K562 (cell line): ENCODE measurements at regions not wholly inside any gene's neighbourhood (a gene's known extent, or its start where the extent isn't known, plus 50 kb on each side); places are given as distances from the start of the nearest gene placed in this dataset.

ENCODE experiments used
- ATAC-seq: fragments of 200-7000 bp; cut with Tn5 transposase; 3 replicates; pipeline ENCODE4 v1.9.1; 2020; ENCODE audit warnings: moderate library complexity
- BruUV-seq: library from RNA; stranded (reverse); fragments of 400-500 nt; replicated peaks from 2 replicates; lab custom pipeline; 2021; lab: Mats Ljungman, UMichigan
- CTCF ChIA-PET: fragments of 300-600 bp; formaldehyde crosslinking; extraction: SDS; loops from one replicate; lab custom pipeline; 2021; ENCODE audit warnings: low intra/inter-chr PET ratio; lab: Yijun Ruan, JAX
- POLR2A ChIA-PET: fragments of 300-600, 350-650 bp; sonication (Branson Sonifier 250); formaldehyde crosslinking; extraction: SDS; loops from one replicate; lab custom pipeline; 2021; ENCODE audit warnings: antibody characterized with exemption, inconsistent platforms; lab: Yijun Ruan, JAX
- DNase-seq, 4 experiments: peaks; one replicate each; pipeline versions ENCODE4 v3.0.0 to v3.0.0-alpha.2; 2011 to 2018; ENCODE audit warnings: low spot score in 3 of 4, mixed read lengths in 3 of 4; ENCODE audit errors: extremely low read depth in 1 of 4
- FAIRE-seq: peaks from 2 replicates; lab custom pipeline; 2011; peaks lifted over from hg19 to GRCh38; lab: Jason Lieb, UNC
- H2AFZ ChIP-seq: 2 replicates; pipeline ENCODE4 v1.6.0; 2011; ENCODE audit warnings: low read depth, low read length, control low read depth, inconsistent platforms
- H3K27ac ChIP-seq: fragments of 200-600 bp; 3 replicates; pipeline ENCODE4 v1.8.0; 2011; ENCODE audit warnings: low read depth, mild to moderate bottlenecking, control low read depth, inconsistent platforms, low read length, moderate library complexity, mixed read lengths; ENCODE audit errors: extremely low read depth
- H3K27me3 ChIP-seq, 2 experiments: fragments of 300-600 bp in 1 of 2; 2 replicates in 1 of 2; 3 replicates in 1 of 2; pipeline versions ENCODE4 v1.6.0 to v1.8.0; 2011; ENCODE audit warnings: inconsistent platforms in 2 of 2, low read length in 2 of 2, mild to moderate bottlenecking in 1 of 2, mixed read lengths in 1 of 2, moderate library complexity in 1 of 2; ENCODE audit not compliant: control insufficient read depth in 2 of 2, insufficient read depth in 2 of 2
- H3K36me3 ChIP-seq: fragments of 300-600 bp; 3 replicates; pipeline ENCODE4 v1.8.0; 2011; ENCODE audit warnings: mild to moderate bottlenecking, low read length, inconsistent platforms; ENCODE audit not compliant: control insufficient read depth, insufficient read depth
- H3K4me1 ChIP-seq, 2 experiments: fragments of 200-600 bp in 1 of 2; replicated peaks in 1 of 2; 2 replicates in 1 of 2; 3 replicates in 1 of 2; pipeline versions ENCODE4 v1.5.1 to v1.8.0; 2011; ENCODE audit warnings: inconsistent platforms in 2 of 2, low read length in 2 of 2, mild to moderate bottlenecking in 1 of 2, mixed read lengths in 1 of 2, moderate library complexity in 1 of 2; ENCODE audit not compliant: control insufficient read depth in 2 of 2, insufficient read depth in 2 of 2
- H3K4me2 ChIP-seq: 2 replicates; pipeline ENCODE4 v1.6.1; 2011; ENCODE audit warnings: low read length, control low read depth, inconsistent platforms, mixed read lengths; ENCODE audit not compliant: insufficient read depth
- H3K4me3 ChIP-seq: fragments of 200-600 bp; sonication (generic), shearing (Covaris generic); 2 replicates; pipeline ENCODE4 v1.5.1; 2016; ENCODE audit warnings: control low read depth, inconsistent platforms
- H3K79me2 ChIP-seq: fragments of 200-600 bp; 3 replicates; pipeline ENCODE4 v1.8.0; 2011; ENCODE audit warnings: low read length, inconsistent platforms; ENCODE audit not compliant: control insufficient read depth, insufficient read depth
- H3K9ac ChIP-seq, 2 experiments: 2 replicates each; pipeline versions ENCODE4 v1.6.0 to v1.6.1; 2011; ENCODE audit warnings: low read depth in 2 of 2, low read length in 2 of 2, control low read depth in 1 of 2, inconsistent platforms in 1 of 2, mild to moderate bottlenecking in 1 of 2, mixed read lengths in 1 of 2; ENCODE audit not compliant: insufficient read depth in 1 of 2
- H3K9me1 ChIP-seq: one replicate; pipeline ENCODE4 v1.6.0; 2011; ENCODE audit warnings: inconsistent platforms, mild to moderate bottlenecking, low read length, moderate library complexity; ENCODE audit not compliant: control insufficient read depth, insufficient read depth
- H3K9me3 ChIP-seq: replicated peaks from 2 replicates; pipeline ENCODE4 v1.5.1; 2011; ENCODE audit warnings: low read depth, low read length, inconsistent platforms; ENCODE audit not compliant: control insufficient read depth, insufficient read depth
- H4K20me1 ChIP-seq: replicated peaks from 2 replicates; pipeline ENCODE4 v1.6.1; 2011; ENCODE audit warnings: low read length, inconsistent platforms, mixed read lengths; ENCODE audit not compliant: control insufficient read depth, insufficient read depth
- E2F3 ChIP-seq: fragments of 250-450 bp; sonication (Bioruptor Pico); IDR thresholded peaks from 2 replicates; pipeline ENCODE4 v1.4.0; 2020; ENCODE audit warnings: mild to moderate bottlenecking
- EP300 ChIP-seq: IDR thresholded peaks from 2 replicates; pipeline ENCODE4 v1.6.1; 2012; ENCODE audit warnings: low read length, improper control_type of control experiment
- FUS ChIP-seq: fragments of 200-400 bp; formaldehyde crosslinking; optimal IDR thresholded peaks from 2 replicates; pipeline ENCODE3; 2017; ENCODE audit warnings: low read depth, low read length
- HDAC1 ChIP-seq, 2 experiments: fragments of 450-650 bp; IDR thresholded peaks; 2 replicates each; pipeline ENCODE4 v1.6.1; 2016 to 2017; ENCODE audit warnings: inconsistent platforms in 1 of 2, mild to moderate bottlenecking in 1 of 2, moderate library complexity in 1 of 2
- KDM1A ChIP-seq, 2 experiments: fragments of 450-650 bp; IDR thresholded peaks; 2 replicates each; pipeline ENCODE4 v1.6.1; 2016; ENCODE audit warnings: mild to moderate bottlenecking in 2 of 2
- KLF6 ChIP-seq: fragments of 250-450 bp; sonication (Bioruptor Pico); IDR thresholded peaks from 2 replicates; pipeline ENCODE4 v1.4.0; 2020; ENCODE audit warnings: mild to moderate bottlenecking, moderate library complexity, borderline replicate concordance
- PHF8 ChIP-seq: fragments of 200-600 bp; sonication (generic); IDR thresholded peaks from 2 replicates; pipeline ENCODE4 v1.6.1; 2012; ENCODE audit warnings: mixed run types, mild to moderate bottlenecking, inconsistent platforms, low read length, moderate library complexity, borderline replicate concordance
- SNIP1 ChIP-seq: fragments of 450-650 bp; IDR thresholded peaks from 2 replicates; pipeline ENCODE4 v1.7.1; 2017; ENCODE audit warnings: low read depth, mild to moderate bottlenecking
- SRSF7 ChIP-seq: fragments of 200-400 bp; formaldehyde crosslinking; optimal IDR thresholded peaks from 2 replicates; pipeline ENCODE3; 2017; ENCODE audit warnings: mild to moderate bottlenecking, low read depth, low read length
- TCFL5 ChIP-seq: fragments of 250-450 bp; sonication (Bioruptor Pico); conservative IDR thresholded peaks from 2 replicates; pipeline ENCODE4 v1.6.1; 2021; ENCODE audit warnings: mild to moderate bottlenecking, moderate library complexity, matching md5 sums
- ZC3H4 ChIP-seq: sonication (generic); formaldehyde crosslinking; IDR thresholded peaks from 2 replicates; pipeline ENCODE4 v1.9.0; 2021; ENCODE audit warnings: missing genetic modification reagents, borderline replicate concordance
- ZNF146 ChIP-seq: IDR thresholded peaks from one replicate; pipeline ENCODE4 v1.6.1; 2018; ENCODE audit warnings: missing compliant biosample characterization; ENCODE audit not compliant: unreplicated experiment
- ZNF41 ChIP-seq: fragments of 250-450 bp; sonication (Bioruptor Pico); conservative IDR thresholded peaks from 2 replicates; pipeline ENCODE4 v1.4.0; 2020; ENCODE audit warnings: mild to moderate bottlenecking
- WGBS: fragments of 100-300 bp; shearing (Covaris generic); methylation state at CpG from one replicate; pipeline ENCODE4 v1.1.6; 2016; ENCODE audit warnings: low coverage, mixed read lengths; ENCODE audit not compliant: insufficient coverage; ENCODE audit errors: missing lambda C conversion rate; 5-methylcytosine and 5-hydroxymethylcytosine counted together
- in situ Hi-C: fragments of 300-500 bp; cut with MboI; formaldehyde crosslinking; loops from 4 replicates; pipeline ENCODE4 v1.15.0; 2018; ENCODE audit warnings: inconsistent platforms, mixed read lengths
- intact Hi-C: fragments of 100-400 bp; cut with micrococcal nuclease; formaldehyde crosslinking; loops from 2 replicates; pipeline ENCODE4 v1.14.2; 2022

DNA sequence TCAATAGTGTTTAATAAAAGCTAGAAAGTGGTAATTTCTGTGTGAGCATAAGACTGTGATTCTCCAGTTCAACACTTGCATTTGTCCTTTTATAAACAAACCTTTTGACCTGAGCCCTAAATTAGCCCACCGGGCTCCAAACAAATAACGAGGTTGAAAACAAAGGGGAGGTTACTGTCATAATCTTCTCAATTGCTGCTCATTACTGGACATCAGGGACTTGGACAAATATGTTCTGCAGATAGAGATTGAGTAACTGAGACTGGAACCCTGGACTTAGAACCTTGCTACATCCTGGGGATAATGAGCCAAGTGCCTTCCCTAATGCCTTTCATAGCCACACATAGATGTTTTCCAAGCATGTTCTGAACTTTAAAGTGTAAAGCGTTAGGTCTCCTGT, 84.2 kb upstream of the PCSK2 start:
- FAIRE-seq (no peak), DNase-seq (no peak), ATAC-seq (no peak)
- CTCF ChIA-PET, result no interaction called here
- Histone ChIP-seq H2AFZ (no peak overlapping the region), H3K79me2 (no peaks in the 10 kb centered on the region), H3K27ac (no peak overlapping the region), H3K27me3 (no peaks in the 10 kb centered on the region), H3K9me1 (no peaks in the 10 kb centered on the region), H3K9me3 (no peaks in the 10 kb centered on the region), H3K36me3 (no peaks in the 10 kb centered on the region), H4K20me1 (no peaks in the 10 kb centered on the region), H3K4me3 (no peak overlapping the region), H3K4me2 (no peak overlapping the region), H3K9ac (no peak overlapping the region), H3K4me1 (no peaks in the 10 kb centered on the region)
- POLR2A ChIA-PET, result no interaction called here
- WGBS, result 3% methylated on average over 3 of the region's 3 CpGs
- intact Hi-C loops (no loop called here), in situ Hi-C loops (no loop called here)
- TF ChIP-seq KDM1A (IDR thresholded peaks at IDR 0.05) (no peak), TCFL5 (CRISPR knock-in tag) (no peak), EP300 (no peak), KLF6 (CRISPR knock-in tag) (no peak), ZNF146 (CRISPR knock-in tag) (no peak)
- no TSS peak for BruUV-seq

- Histone ChIP-seq H3K9me3 (no peaks in the 10 kb centered on the region), H3K4me1 (no peaks in the 10 kb centered on the region), H3K36me3 (no peaks in the 10 kb centered on the region), H3K9me1 (no peaks in the 10 kb centered on the region), H3K9ac (no peak overlapping the region), H2AFZ (no peak overlapping the region), H3K27ac (no peak overlapping the region), H3K27me3 (no peaks in the 10 kb centered on the region), H3K4me2 (no peak overlapping the region), H3K79me2 (no peaks in the 10 kb centered on the region), H3K4me3 (no peak overlapping the region), H4K20me1 (no peaks in the 10 kb centered on the region)
- intact Hi-C loops, result no loop called here
- POLR2A ChIA-PET, result no interaction called here
- BruUV-seq, result no TSS peak
- CTCF ChIA-PET, result no interaction called here
- ATAC-seq (no peak), DNase-seq (no peak), FAIRE-seq (no peak)
- in situ Hi-C loops, result no loop called here
- TF ChIP-seq HDAC1 (IDR thresholded peaks at IDR 0.05) (no peak), SNIP1 (no peak), PHF8 (no peak), SRSF7 (no peak), ZC3H4 (no peak), ZNF41 (CRISPR knock-in tag) (no peak), E2F3 (CRISPR knock-in tag) (no peak), FUS (no peak)
- 0% methylated on average over 1 of the region's 1 CpG for WGBS
Observed at GRCh38 chr20:17150858-17151257, 76.0 kb upstream of the PCSK2 start.
